Body of pancreas (tissue), 4 donors: ENCODE measurements at regions not wholly inside any gene's neighbourhood (a gene's known extent, or its start where the extent isn't known, plus 50 kb on each side); places are given as distances from the start of the nearest gene placed in this dataset.

Source experiments
- POLR2A ChIP-seq, 3 donors: fragments of 450-650 bp; IDR thresholded peaks; one replicate each; pipeline ENCODE4 v1.6.1; 2016; ENCODE audit warnings: antibody characterized with exemption in 3 of 3, mild to moderate bottlenecking in 2 of 3
- TF ChIP-seq, protein P1 (sequence below), 7 experiments: fragments of 450-650 bp in 4 of 7; fragments of 200-600 bp in 3 of 7; sonication (generic) in 3 of 7; IDR thresholded peaks; one replicate each; pipeline ENCODE4 v1.5.1; 2016 to 2019; ENCODE audit warnings: antibody characterized with exemption in 7 of 7

DNA sequence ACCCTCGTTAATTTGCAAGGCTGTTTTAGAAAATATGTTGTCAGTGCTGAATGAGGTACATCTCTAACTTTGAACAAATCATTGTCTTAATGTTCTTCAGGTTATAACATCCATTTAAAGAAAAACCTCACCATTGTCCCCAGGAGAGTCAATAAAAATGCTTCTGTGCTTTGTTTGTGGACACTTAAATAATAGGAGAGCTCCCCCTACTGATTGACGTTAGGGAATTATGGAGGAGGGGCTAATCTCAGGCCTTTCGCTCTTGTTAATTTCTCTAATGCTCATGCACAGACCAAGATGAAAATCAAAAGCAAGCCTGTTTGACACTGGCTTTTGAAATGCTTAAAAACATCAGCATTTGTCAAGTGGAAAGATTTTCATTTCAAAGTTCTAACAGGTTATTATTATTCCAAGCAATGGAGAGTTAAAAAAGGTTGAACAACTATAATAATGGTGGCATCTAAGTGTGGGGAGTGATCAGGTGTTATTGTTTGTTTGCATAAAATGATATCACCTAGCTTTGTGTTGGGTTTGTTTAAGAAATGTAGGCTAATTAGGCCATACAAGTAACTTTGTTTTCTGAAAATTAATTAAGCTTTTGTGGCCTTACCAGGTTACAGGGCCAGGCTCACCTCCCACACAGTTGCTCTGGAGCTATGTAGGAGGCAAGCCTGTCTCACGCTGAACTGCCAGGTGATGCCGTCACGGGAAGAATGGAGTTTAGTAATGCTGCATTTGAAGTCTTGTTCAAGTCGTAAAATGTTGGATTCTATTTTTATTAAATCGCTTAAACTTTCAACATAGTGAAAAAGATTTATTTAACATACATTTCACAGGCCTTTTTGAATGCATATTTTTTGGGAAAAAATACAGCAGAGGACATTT, 51.7 kb upstream of the SMIM21 start:
- TF ChIP-seq, protein P1, sequence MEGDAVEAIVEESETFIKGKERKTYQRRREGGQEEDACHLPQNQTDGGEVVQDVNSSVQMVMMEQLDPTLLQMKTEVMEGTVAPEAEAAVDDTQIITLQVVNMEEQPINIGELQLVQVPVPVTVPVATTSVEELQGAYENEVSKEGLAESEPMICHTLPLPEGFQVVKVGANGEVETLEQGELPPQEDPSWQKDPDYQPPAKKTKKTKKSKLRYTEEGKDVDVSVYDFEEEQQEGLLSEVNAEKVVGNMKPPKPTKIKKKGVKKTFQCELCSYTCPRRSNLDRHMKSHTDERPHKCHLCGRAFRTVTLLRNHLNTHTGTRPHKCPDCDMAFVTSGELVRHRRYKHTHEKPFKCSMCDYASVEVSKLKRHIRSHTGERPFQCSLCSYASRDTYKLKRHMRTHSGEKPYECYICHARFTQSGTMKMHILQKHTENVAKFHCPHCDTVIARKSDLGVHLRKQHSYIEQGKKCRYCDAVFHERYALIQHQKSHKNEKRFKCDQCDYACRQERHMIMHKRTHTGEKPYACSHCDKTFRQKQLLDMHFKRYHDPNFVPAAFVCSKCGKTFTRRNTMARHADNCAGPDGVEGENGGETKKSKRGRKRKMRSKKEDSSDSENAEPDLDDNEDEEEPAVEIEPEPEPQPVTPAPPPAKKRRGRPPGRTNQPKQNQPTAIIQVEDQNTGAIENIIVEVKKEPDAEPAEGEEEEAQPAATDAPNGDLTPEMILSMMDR (IDR thresholded peaks at IDR 0.05): peak; percentile 27 to 74 (median 65)
- TF ChIP-seq POLR2A (IDR thresholded peaks at IDR 0.05): no peak
